Natural killer cell (primary cell): ENCODE measurements at regions not wholly inside any gene's neighbourhood (a gene's known extent, or its start where the extent isn't known, plus 50 kb on each side); places are given as distances from the start of the nearest gene placed in this dataset.

Experiments used
- ATAC-seq, 3 donors: fragments of 150-1000 bp in 2 of 3; fragments of 200-7000 bp in 1 of 3; cut with Tn5 transposase; 1 replicate in 1 of 3; 2 replicates in 2 of 3; pipeline ENCODE4 v1.10.0; 2021; ENCODE audit warnings: mild to moderate bottlenecking in 2 of 3, moderate library complexity in 2 of 3
- DNase-seq, 2 donors: peaks; one replicate each; pipeline versions ENCODE4 v3.0.0 to v3.0.0-alpha.2; 2013 to 2021; ENCODE audit warnings: mixed read lengths in 1 of 2
- H3K27ac ChIP-seq: one replicate; pipeline ENCODE4 v1.5.1; 2013; ENCODE audit warnings: mild to moderate bottlenecking, low read length
- H3K27me3 ChIP-seq: one replicate; pipeline ENCODE4 v1.6.1; 2013; ENCODE audit warnings: low read length; ENCODE audit not compliant: control insufficient read depth, insufficient read depth
- H3K36me3 ChIP-seq: one replicate; pipeline ENCODE4 v1.6.1; 2013; ENCODE audit warnings: low read length; ENCODE audit not compliant: control insufficient read depth, insufficient read depth
- H3K4me1 ChIP-seq: one replicate; pipeline ENCODE4 v1.6.1; 2013; ENCODE audit warnings: low read length; ENCODE audit not compliant: control insufficient read depth, insufficient read depth
- H3K4me3 ChIP-seq: one replicate; pipeline ENCODE4 v1.5.1; 2013; ENCODE audit warnings: low read length
- H3K9me3 ChIP-seq: one replicate; pipeline ENCODE4 v1.6.1; 2013; ENCODE audit warnings: low read length; ENCODE audit not compliant: control insufficient read depth, insufficient read depth
- H3K27ac Mint-ChIP-seq, 2 donors: one replicate each; pipeline ENCODE4 v1.8.0; 2022; ENCODE audit warnings: mild to moderate bottlenecking in 2 of 2, mixed read lengths in 2 of 2, moderate library complexity in 1 of 2
- H3K27me3 Mint-ChIP-seq, 2 donors: one replicate each; pipeline ENCODE4 v1.8.0; 2022; ENCODE audit warnings: low read depth in 2 of 2, mixed read lengths in 2 of 2
- H3K36me3 Mint-ChIP-seq: one replicate; pipeline ENCODE4 v1.8.0; 2022; ENCODE audit warnings: mixed read lengths
- H3K4me1 Mint-ChIP-seq, 2 donors: one replicate each; pipeline ENCODE4 v1.8.0; 2022; ENCODE audit warnings: mixed read lengths in 2 of 2
- H3K4me3 Mint-ChIP-seq: one replicate; pipeline ENCODE4 v1.8.0; 2022; ENCODE audit warnings: mild to moderate bottlenecking, moderate library complexity, mixed read lengths
- H3K9me3 Mint-ChIP-seq, 2 donors: one replicate each; pipeline ENCODE4 v1.8.0; 2022; ENCODE audit warnings: mixed read lengths in 2 of 2
- WGBS: methylation state at CpG from one replicate; pipeline ENCODE4 v1.1.7; 2013; ENCODE audit warnings: missing lambda C conversion rate; ENCODE audit not compliant: insufficient coverage; 5-methylcytosine and 5-hydroxymethylcytosine counted together
- intact Hi-C: fragments of 100-400 bp; cut with micrococcal nuclease; formaldehyde crosslinking; loops from one replicate; pipeline ENCODE4 v1.14.2; 2022
- TF ChIP-seq, protein P1 (sequence below): fragments of 200-600 bp; IDR thresholded peaks from one replicate; pipeline ENCODE4 v1.8.0; 2022; ENCODE audit warnings: antibody characterized with exemption

DNA sequence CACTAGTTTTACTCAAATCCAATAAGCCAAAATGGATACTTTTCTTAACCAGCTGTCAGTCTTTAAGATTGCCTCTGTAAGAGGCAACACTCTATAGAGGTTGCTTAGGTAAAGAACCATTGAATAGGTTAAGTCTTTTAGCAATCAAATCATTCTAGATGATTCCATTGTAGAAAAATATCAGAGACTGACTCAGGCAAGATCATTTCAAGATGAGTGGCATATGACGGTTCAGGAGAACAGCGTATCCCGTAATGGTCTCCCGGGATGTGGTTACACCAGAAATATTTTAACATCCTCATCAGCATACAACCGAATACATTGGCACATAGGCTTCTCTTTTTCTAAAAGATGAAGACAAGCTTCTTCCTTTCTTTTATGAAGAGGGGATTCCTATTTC is 641.7 kb upstream of the AGA start:
- Histone ChIP-seq H3K36me3 (no peaks in the 10 kb centered on the region), H3K4me3 (no peak overlapping the region), H3K27ac (no peak overlapping the region), H3K27me3 (no peaks in the 10 kb centered on the region), H3K9me3 (no peaks in the 10 kb centered on the region), H3K4me1 (no peaks in the 10 kb centered on the region)
- no peak for DNase-seq
- peaks cover 10% of the 10 kb centered on the region for H3K36me3 Mint-ChIP-seq
- H3K27me3 Mint-ChIP-seq = no peaks in the 10 kb centered on the region
- H3K9me3 Mint-ChIP-seq = peaks cover 10 to 35% of the 10 kb centered on the region in 2 donors
- ATAC-seq = no peak
- WGBS = 96% methylated on average over 4 of the region's 5 CpGs
- no peak overlapping the region for H3K27ac Mint-ChIP-seq
- H3K4me1 Mint-ChIP-seq = no peaks in the 10 kb centered on the region
- intact Hi-C loops = no loop called here
- H3K4me3 Mint-ChIP-seq = no peak overlapping the region
- TF ChIP-seq, protein P1, sequence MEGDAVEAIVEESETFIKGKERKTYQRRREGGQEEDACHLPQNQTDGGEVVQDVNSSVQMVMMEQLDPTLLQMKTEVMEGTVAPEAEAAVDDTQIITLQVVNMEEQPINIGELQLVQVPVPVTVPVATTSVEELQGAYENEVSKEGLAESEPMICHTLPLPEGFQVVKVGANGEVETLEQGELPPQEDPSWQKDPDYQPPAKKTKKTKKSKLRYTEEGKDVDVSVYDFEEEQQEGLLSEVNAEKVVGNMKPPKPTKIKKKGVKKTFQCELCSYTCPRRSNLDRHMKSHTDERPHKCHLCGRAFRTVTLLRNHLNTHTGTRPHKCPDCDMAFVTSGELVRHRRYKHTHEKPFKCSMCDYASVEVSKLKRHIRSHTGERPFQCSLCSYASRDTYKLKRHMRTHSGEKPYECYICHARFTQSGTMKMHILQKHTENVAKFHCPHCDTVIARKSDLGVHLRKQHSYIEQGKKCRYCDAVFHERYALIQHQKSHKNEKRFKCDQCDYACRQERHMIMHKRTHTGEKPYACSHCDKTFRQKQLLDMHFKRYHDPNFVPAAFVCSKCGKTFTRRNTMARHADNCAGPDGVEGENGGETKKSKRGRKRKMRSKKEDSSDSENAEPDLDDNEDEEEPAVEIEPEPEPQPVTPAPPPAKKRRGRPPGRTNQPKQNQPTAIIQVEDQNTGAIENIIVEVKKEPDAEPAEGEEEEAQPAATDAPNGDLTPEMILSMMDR = no peak

DNA sequence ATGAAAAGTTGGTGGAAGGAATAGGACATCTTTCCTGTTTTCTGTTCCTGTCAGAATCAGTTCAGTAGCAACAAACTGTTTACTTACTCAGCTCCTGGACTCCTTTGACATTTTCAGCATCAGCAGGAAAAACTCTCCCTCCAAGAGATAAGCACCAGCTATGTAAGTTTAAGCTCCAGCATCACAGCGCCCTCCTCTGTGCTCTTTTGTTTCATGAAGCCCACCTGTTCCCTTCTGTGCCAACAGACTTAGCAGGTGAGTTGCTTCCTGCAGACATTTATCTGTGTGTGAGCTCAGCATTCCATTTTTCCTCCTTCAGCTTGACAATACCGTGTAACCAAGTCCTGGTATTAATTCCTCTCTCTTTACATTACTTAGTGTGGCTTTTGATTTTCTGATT is 644.1 kb upstream of the AGA start:
- H3K36me3 ChIP-seq = no peaks in the 10 kb centered on the region
- TF ChIP-seq, protein P1 = no peak

GRCh38 chr4:178090640-178091411 is 648.6 kb upstream of the AGA start:
- H3K27ac ChIP-seq = no peak overlapping the region
- H3K27ac Mint-ChIP-seq = no peak overlapping the region
- H3K4me1 ChIP-seq = no peaks in the 10 kb centered on the region
- intact Hi-C loops = no loop called here
- H3K36me3 Mint-ChIP-seq = no peaks in the 10 kb centered on the region
- TF ChIP-seq, protein P1 = no peak
- DNase-seq (no peak), ATAC-seq (no peak)
- no peaks in the 10 kb centered on the region for H3K4me1 Mint-ChIP-seq
- no peaks in the 10 kb centered on the region for H3K27me3 Mint-ChIP-seq
- H3K9me3 ChIP-seq = peaks cover 6% of the 10 kb centered on the region
- no peak overlapping the region for H3K4me3 ChIP-seq
- no peak overlapping the region for H3K4me3 Mint-ChIP-seq
- no peaks in the 10 kb centered on the region for H3K27me3 ChIP-seq
- H3K36me3 ChIP-seq = no peaks in the 10 kb centered on the region
- peaks cover 11 to 21% of the 10 kb centered on the region in 2 donors for H3K9me3 Mint-ChIP-seq
- WGBS = 87% methylated on average over 20 of the region's 20 CpGs

More for the DNA sequence above, 644.1 kb upstream of the AGA start:
- Histone ChIP-seq H3K27ac (no peak overlapping the region), H3K4me3 (no peak overlapping the region), H3K27me3 (no peaks in the 10 kb centered on the region), H3K9me3 (peaks cover 6% of the 10 kb centered on the region), H3K4me1 (no peaks in the 10 kb centered on the region)
- no peak for ATAC-seq
- Mint-ChIP-seq H3K4me3 (no peak overlapping the region), H3K4me1 (no peaks in the 10 kb centered on the region), H3K27ac (no peak overlapping the region), H3K9me3 (peaks cover 8 to 23% of the 10 kb centered on the region in 2 donors), H3K27me3 (no peaks in the 10 kb centered on the region), H3K36me3 (no peaks in the 10 kb centered on the region)
- DNase-seq = no peak
- 31% methylated on average over 1 of the region's 2 CpGs for WGBS
- intact Hi-C loops = no loop called here

- H3K4me1 Mint-ChIP-seq = no peaks in the 10 kb centered on the region
- peaks cover 11 to 16% of the 10 kb centered on the region in 2 donors for H3K9me3 Mint-ChIP-seq
- ATAC-seq (no peak), DNase-seq (no peak)
- TF ChIP-seq, protein P1 = no peak
- no peak overlapping the region for H3K27ac Mint-ChIP-seq
- Histone ChIP-seq H3K36me3 (no peaks in the 10 kb centered on the region), H3K27ac (no peak overlapping the region), H3K4me1 (no peaks in the 10 kb centered on the region), H3K4me3 (no peak overlapping the region), H3K9me3 (peaks cover 5% of the 10 kb centered on the region), H3K27me3 (no peaks in the 10 kb centered on the region)
- WGBS = 88% methylated on average over 4 of the region's 5 CpGs
- no peaks in the 10 kb centered on the region for H3K27me3 Mint-ChIP-seq
- intact Hi-C loops = no loop called here
- peaks cover 13% of the 10 kb centered on the region for H3K36me3 Mint-ChIP-seq
- H3K4me3 Mint-ChIP-seq = no peak overlapping the region
Measured at GRCh38 chr4:178102139-178102538, 659.9 kb upstream of the AGA start.
